Breast epithelium (tissue), 4 donors: ENCODE measurements at regions not wholly inside any gene's neighbourhood (a gene's known extent, or its start where the extent isn't known, plus 50 kb on each side); places are given as distances from the start of the nearest gene placed in this dataset.

Source experiments
- DNase-seq, 2 donors: peaks; one replicate each; pipeline ENCODE4 v3.0.0-alpha.2; 2019; ENCODE audit warnings: low spot score in 2 of 2
- H3K27ac ChIP-seq, 2 donors: fragments of 200-600 bp; sonication (generic) in 1 of 2; one replicate each; pipeline ENCODE4 v1.5.1; 2016 to 2019; ENCODE audit warnings: mild to moderate bottlenecking in 1 of 2
- H3K27me3 ChIP-seq, 2 donors: fragments of 200-600 bp; sonication (generic) in 1 of 2; one replicate each; pipeline versions ENCODE4 v1.5.1 to v1.6.0; 2017 to 2019; ENCODE audit warnings: control low read depth in 1 of 2, mild to moderate bottlenecking in 1 of 2
- H3K36me3 ChIP-seq: fragments of 200-600 bp; one replicate; pipeline ENCODE4 v1.5.1; 2019
- H3K4me1 ChIP-seq, 2 donors: fragments of 200-600 bp; sonication (generic); one replicate each; pipeline ENCODE4 v1.5.1; 2016 to 2019; ENCODE audit warnings: control low read depth in 1 of 2
- H3K4me3 ChIP-seq, 3 donors: fragments of 200-600 bp; sonication (generic); 1 replicate in 2 of 3; 2 replicates in 1 of 3; pipeline ENCODE4 v1.5.1; 2016 to 2019; ENCODE audit warnings: mild to moderate bottlenecking in 3 of 3, moderate library complexity in 2 of 3
- H3K9me3 ChIP-seq, 2 donors: fragments of 200-600 bp; sonication (generic) in 1 of 2; one replicate each; pipeline ENCODE4 v1.5.1; 2016 to 2019; ENCODE audit warnings: control low read depth in 1 of 2
- CTCF ChIP-seq, 3 donors: fragments of 450-650 bp; IDR thresholded peaks; one replicate each; pipeline ENCODE4 v1.5.1; 2016 to 2017; ENCODE audit warnings: antibody characterized with exemption in 3 of 3, mild to moderate bottlenecking in 3 of 3, moderate library complexity in 3 of 3
- POLR2A ChIP-seq: fragments of 450-650 bp; IDR thresholded peaks from one replicate; pipeline ENCODE4 v1.6.1; 2016; ENCODE audit warnings: antibody characterized with exemption, mild to moderate bottlenecking, moderate library complexity
- POLR2AphosphoS5 ChIP-seq, 3 donors: sonication (generic); formaldehyde crosslinking; IDR thresholded peaks; one replicate each; pipeline ENCODE4 v1.6.1; 2017; ENCODE audit warnings: antibody characterized with exemption in 3 of 3
- intact Hi-C: fragments of 100-400 bp; cut with DNase I; formaldehyde crosslinking; loops from one replicate; pipeline ENCODE4 v1.15.1; 2023; ENCODE audit warnings: low total_unique reads

GRCh38 chr10:83667594-83667993 is 471.7 kb upstream of the GHITM start:
- intact Hi-C loops: no loop called here
- Histone ChIP-seq H3K4me1 (no peaks in the 10 kb centered on the region), H3K4me3 (no peak overlapping the region), H3K9me3 (no peaks in the 10 kb centered on the region), H3K36me3 (no peaks in the 10 kb centered on the region), H3K27me3 (no peaks in the 10 kb centered on the region), H3K27ac (no peak overlapping the region)
- no peak for DNase-seq
- no peak for TF ChIP-seq POLR2A
- TF ChIP-seq POLR2AphosphoS5 (IDR thresholded peaks at IDR 0.05): no peak
- TF ChIP-seq CTCF (IDR thresholded peaks at IDR 0.05): no peak

- Histone ChIP-seq H3K36me3 (no peaks in the 10 kb centered on the region), H3K9me3 (no peaks in the 10 kb centered on the region), H3K27ac (no peak overlapping the region), H3K4me1 (no peaks in the 10 kb centered on the region), H3K4me3 (no peak overlapping the region), H3K27me3 (no peaks in the 10 kb centered on the region)
- no peak for DNase-seq
- TF ChIP-seq POLR2AphosphoS5 (IDR thresholded peaks at IDR 0.05): no peak
- no peak for TF ChIP-seq CTCF (IDR thresholded peaks at IDR 0.05)
- no peak for TF ChIP-seq POLR2A
- intact Hi-C loops: no loop called here
Observed at GRCh38 chr10:83673316-83673715, 466.0 kb upstream of the GHITM start.

GRCh38 chr10:83677795-83678194 is 461.5 kb upstream of the GHITM start:
- no peaks in the 10 kb centered on the region for H3K4me1 ChIP-seq
- TF ChIP-seq POLR2A (no peak), CTCF (IDR thresholded peaks at IDR 0.05) (no peak), POLR2AphosphoS5 (IDR thresholded peaks at IDR 0.05) (no peak)
- no peak overlapping the region for H3K27ac ChIP-seq
- intact Hi-C loops: no loop called here
- H3K36me3 ChIP-seq: no peaks in the 10 kb centered on the region
- H3K27me3 ChIP-seq: no peaks in the 10 kb centered on the region
- H3K9me3 ChIP-seq: no peaks in the 10 kb centered on the region
- H3K4me3 ChIP-seq: no peak overlapping the region
- no peak for DNase-seq

- intact Hi-C loops: no loop called here
- no peaks in the 10 kb centered on the region for H3K4me1 ChIP-seq
- no peaks in the 10 kb centered on the region for H3K27me3 ChIP-seq
- no peaks in the 10 kb centered on the region for H3K9me3 ChIP-seq
- no peak for DNase-seq
- TF ChIP-seq CTCF (IDR thresholded peaks at IDR 0.05) (no peak), POLR2AphosphoS5 (IDR thresholded peaks at IDR 0.05) (no peak), POLR2A (no peak)
- H3K36me3 ChIP-seq: no peaks in the 10 kb centered on the region
- no peak overlapping the region for H3K4me3 ChIP-seq
- H3K27ac ChIP-seq: no peak overlapping the region
Observed at GRCh38 chr10:83678850-83679249, 460.5 kb upstream of the GHITM start.

- no peak for TF ChIP-seq POLR2AphosphoS5 (IDR thresholded peaks at IDR 0.05)
- no peak for TF ChIP-seq CTCF (IDR thresholded peaks at IDR 0.05)
- TF ChIP-seq POLR2A: no peak
- Histone ChIP-seq H3K4me1 (no peaks in the 10 kb centered on the region), H3K36me3 (no peaks in the 10 kb centered on the region), H3K4me3 (no peak overlapping the region), H3K27me3 (no peaks in the 10 kb centered on the region), H3K9me3 (no peaks in the 10 kb centered on the region), H3K27ac (no peak overlapping the region)
- DNase-seq: no peak
- intact Hi-C loops: no loop called here
Observed at GRCh38 chr10:83680470-83680891, 458.8 kb upstream of the GHITM start.
